Stomach smooth muscle (tissue), 2 donors: ENCODE measurements at regions not wholly inside any gene's neighbourhood (a gene's known extent, or its start where the extent isn't known, plus 50 kb on each side); places are given as distances from the start of the nearest gene placed in this dataset.

Experiments
- H3K27ac ChIP-seq: one replicate; pipeline ENCODE4 v1.7.0; 2013; ENCODE audit warnings: mild to moderate bottlenecking, low read length, inconsistent platforms
- H3K27me3 ChIP-seq, 2 donors: one replicate each; pipeline ENCODE4 v1.7.0; 2013; ENCODE audit warnings: low read length in 2 of 2; ENCODE audit not compliant: insufficient read depth in 2 of 2, control insufficient read depth in 1 of 2
- H3K36me3 ChIP-seq, 2 donors: one replicate each; pipeline ENCODE4 v1.7.0; 2013; ENCODE audit warnings: low read length in 2 of 2; ENCODE audit not compliant: control insufficient read depth in 2 of 2, insufficient read depth in 2 of 2
- H3K4me1 ChIP-seq: one replicate; pipeline ENCODE4 v1.7.0; 2013; ENCODE audit warnings: low read length; ENCODE audit not compliant: control insufficient read depth, insufficient read depth
- H3K4me3 ChIP-seq, 2 donors: one replicate each; pipeline ENCODE4 v1.7.0; 2013; ENCODE audit warnings: low read length in 2 of 2
- H3K9ac ChIP-seq, 2 donors: one replicate each; pipeline ENCODE4 v1.7.0; 2013; ENCODE audit warnings: low read length in 2 of 2, mild to moderate bottlenecking in 1 of 2
- H3K9me3 ChIP-seq, 2 donors: one replicate each; pipeline ENCODE4 v1.7.0; 2013; ENCODE audit warnings: low read length in 2 of 2; ENCODE audit not compliant: control insufficient read depth in 2 of 2
- donor health status: healthy.
- donor health status: Pancreatic carcinoma.

- Histone ChIP-seq H3K36me3 (no peaks in the 10 kb centered on the region), H3K4me1 (no peaks in the 10 kb centered on the region), H3K27ac (no peak overlapping the region), H3K9ac (no peak overlapping the region), H3K4me3 (no peak overlapping the region), H3K27me3 (peaks cover 0 to 4% of the 10 kb centered on the region in 2 donors), H3K9me3 (no peaks in the 10 kb centered on the region)
Observed at GRCh38 chr16:17839272-17839671, 368.5 kb upstream of the XYLT1 start.

- Histone ChIP-seq H3K9me3 (no peaks in the 10 kb centered on the region), H3K27me3 (peaks cover 0 to 4% of the 10 kb centered on the region in 2 donors), H3K4me3 (no peak overlapping the region), H3K9ac (no peak overlapping the region), H3K27ac (no peak overlapping the region), H3K36me3 (no peaks in the 10 kb centered on the region), H3K4me1 (no peaks in the 10 kb centered on the region)
Observed at GRCh38 chr16:17836868-17837602, 366.3 kb upstream of the XYLT1 start.

GRCh38 chr16:17835118-17835876 is 364.5 kb upstream of the XYLT1 start:
- Histone ChIP-seq H3K4me1 (no peaks in the 10 kb centered on the region), H3K9me3 (no peaks in the 10 kb centered on the region), H3K9ac (no peak overlapping the region), H3K27me3 (peaks cover 0 to 2% of the 10 kb centered on the region in 2 donors), H3K27ac (no peak overlapping the region), H3K4me3 (no peak overlapping the region), H3K36me3 (no peaks in the 10 kb centered on the region)

- Histone ChIP-seq H3K27me3 (peaks cover 0 to 2% of the 10 kb centered on the region in 2 donors), H3K36me3 (no peaks in the 10 kb centered on the region), H3K4me1 (no peaks in the 10 kb centered on the region), H3K4me3 (no peak overlapping the region), H3K9ac (no peak overlapping the region), H3K9me3 (no peaks in the 10 kb centered on the region), H3K27ac (no peak overlapping the region)
Observed at GRCh38 chr16:17832738-17833137, 362.0 kb upstream of the XYLT1 start.

GRCh38 chr16:17831330-17831729 is 360.6 kb upstream of the XYLT1 start:
- Histone ChIP-seq H3K4me1 (no peaks in the 10 kb centered on the region), H3K36me3 (no peaks in the 10 kb centered on the region), H3K4me3 (no peak overlapping the region), H3K27ac (no peak overlapping the region), H3K9ac (no peak overlapping the region), H3K9me3 (no peaks in the 10 kb centered on the region), H3K27me3 (peaks cover 0 to 2% of the 10 kb centered on the region in 2 donors)

GRCh38 chr16:17830651-17831050 is 359.9 kb upstream of the XYLT1 start:
- Histone ChIP-seq H3K9me3 (no peaks in the 10 kb centered on the region), H3K36me3 (no peaks in the 10 kb centered on the region), H3K27me3 (peaks cover 0 to 2% of the 10 kb centered on the region in 2 donors), H3K27ac (no peak overlapping the region), H3K4me1 (no peaks in the 10 kb centered on the region), H3K4me3 (no peak overlapping the region), H3K9ac (no peak overlapping the region)

GRCh38 chr16:17829811-17830210 is 359.1 kb upstream of the XYLT1 start:
- H3K36me3 ChIP-seq, result no peaks in the 10 kb centered on the region
- H3K4me1 ChIP-seq, result no peaks in the 10 kb centered on the region
- H3K27me3 ChIP-seq, result peaks cover 0 to under 1% of the 10 kb centered on the region in 2 donors
- no peaks in the 10 kb centered on the region for H3K9me3 ChIP-seq
- no peak overlapping the region for H3K4me3 ChIP-seq
- H3K27ac ChIP-seq, result no peak overlapping the region
- no peak overlapping the region for H3K9ac ChIP-seq

- no peaks in the 10 kb centered on the region for H3K9me3 ChIP-seq
- no peaks in the 10 kb centered on the region for H3K27me3 ChIP-seq
- no peak overlapping the region for H3K27ac ChIP-seq
- H3K4me1 ChIP-seq, result no peaks in the 10 kb centered on the region
- no peak overlapping the region for H3K4me3 ChIP-seq
- H3K9ac ChIP-seq, result no peak overlapping the region
- H3K36me3 ChIP-seq, result no peaks in the 10 kb centered on the region
Observed at GRCh38 chr16:17828012-17828411, 357.3 kb upstream of the XYLT1 start.

- Histone ChIP-seq H3K9ac (no peak overlapping the region), H3K27ac (no peak overlapping the region), H3K4me3 (no peak overlapping the region)
Observed at GRCh38 chr16:17827313-17827712, 356.6 kb upstream of the XYLT1 start.

GRCh38 chr16:17817943-17818342 is 347.2 kb upstream of the XYLT1 start:
- H3K4me3 ChIP-seq, result no peak overlapping the region
- no peaks in the 10 kb centered on the region for H3K4me1 ChIP-seq
- no peak overlapping the region for H3K9ac ChIP-seq
- no peaks in the 10 kb centered on the region for H3K36me3 ChIP-seq
- H3K27me3 ChIP-seq, result no peaks in the 10 kb centered on the region
- H3K9me3 ChIP-seq, result no peaks in the 10 kb centered on the region
- H3K27ac ChIP-seq, result no peak overlapping the region

More at GRCh38 chr16:17827313-17827712, 356.6 kb upstream of the XYLT1 start:
- Histone ChIP-seq H3K36me3 (no peaks in the 10 kb centered on the region), H3K9me3 (no peaks in the 10 kb centered on the region), H3K27me3 (no peaks in the 10 kb centered on the region), H3K4me1 (no peaks in the 10 kb centered on the region)

GRCh38 chr16:17817260-17817659 is 346.5 kb upstream of the XYLT1 start:
- no peak overlapping the region for H3K4me3 ChIP-seq
- H3K27me3 ChIP-seq, result no peaks in the 10 kb centered on the region
- no peak overlapping the region for H3K9ac ChIP-seq
- H3K4me1 ChIP-seq, result no peaks in the 10 kb centered on the region
- H3K27ac ChIP-seq, result no peak overlapping the region
- no peaks in the 10 kb centered on the region for H3K9me3 ChIP-seq
- no peaks in the 10 kb centered on the region for H3K36me3 ChIP-seq
